PFSK-1 (cell line): ENCODE measurements at regions not wholly inside any gene's neighbourhood (a gene's known extent, or its start where the extent isn't known, plus 50 kb on each side); places are given as distances from the start of the nearest gene placed in this dataset.

Experiments used
- FOXP2 ChIP-seq: optimal IDR thresholded peaks from 2 replicates; pipeline ENCODE3; 2011; ENCODE audit warnings: borderline replicate concordance, control low read depth, inconsistent platforms; ENCODE audit not compliant: insufficient read depth; ENCODE audit errors: extremely low read length, extremely low read depth
- POLR2AphosphoS5 ChIP-seq: IDR thresholded peaks from 2 replicates; pipeline ENCODE4 v1.6.1; 2012; ENCODE audit warnings: low read depth, mild to moderate bottlenecking, control low read depth, low read length, moderate library complexity
- SIN3A ChIP-seq: IDR thresholded peaks from 2 replicates; pipeline ENCODE4 v1.6.1; 2012; ENCODE audit warnings: mild to moderate bottlenecking, low read length, moderate library complexity, borderline replicate concordance; ENCODE audit not compliant: insufficient read depth
- TAF1 ChIP-seq: IDR thresholded peaks from 2 replicates; pipeline ENCODE4 v1.6.1; 2012; ENCODE audit warnings: low read length, control low read depth, borderline replicate concordance; ENCODE audit not compliant: insufficient read depth
- TF ChIP-seq, protein P1 (sequence below), 2 experiments: IDR thresholded peaks; 2 replicates each; pipeline versions ENCODE4 v1.6.1 to v1.8.0; 2011 to 2012; ENCODE audit warnings: low read depth in 2 of 2, low read length in 2 of 2, control low read depth in 1 of 2, inconsistent platforms in 1 of 2, mild to moderate bottlenecking in 1 of 2, moderate library complexity in 1 of 2; ENCODE audit not compliant: insufficient read depth in 1 of 2

DNA sequence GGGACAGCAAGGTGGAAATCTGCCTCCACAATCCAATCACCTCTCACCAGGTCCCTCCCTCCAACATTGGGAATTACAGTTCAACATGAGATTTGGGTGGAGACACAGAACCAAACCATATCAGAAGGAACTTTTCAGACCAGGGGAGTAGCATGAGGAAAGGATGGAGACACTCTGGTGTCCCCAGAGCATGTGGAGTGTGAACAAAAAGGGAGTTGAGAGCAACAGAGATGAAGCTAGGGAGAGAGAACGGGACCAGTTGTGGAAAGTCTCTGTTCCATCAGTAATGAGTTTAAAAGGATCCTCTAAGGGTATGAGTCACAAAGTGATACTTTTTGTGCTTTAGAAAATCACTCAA, 382.0 kb downstream of the SFMBT2 start:
- TF ChIP-seq TAF1 (no peak), POLR2AphosphoS5 (no peak), FOXP2 (no peak), SIN3A (no peak)
- TF ChIP-seq, protein P1, sequence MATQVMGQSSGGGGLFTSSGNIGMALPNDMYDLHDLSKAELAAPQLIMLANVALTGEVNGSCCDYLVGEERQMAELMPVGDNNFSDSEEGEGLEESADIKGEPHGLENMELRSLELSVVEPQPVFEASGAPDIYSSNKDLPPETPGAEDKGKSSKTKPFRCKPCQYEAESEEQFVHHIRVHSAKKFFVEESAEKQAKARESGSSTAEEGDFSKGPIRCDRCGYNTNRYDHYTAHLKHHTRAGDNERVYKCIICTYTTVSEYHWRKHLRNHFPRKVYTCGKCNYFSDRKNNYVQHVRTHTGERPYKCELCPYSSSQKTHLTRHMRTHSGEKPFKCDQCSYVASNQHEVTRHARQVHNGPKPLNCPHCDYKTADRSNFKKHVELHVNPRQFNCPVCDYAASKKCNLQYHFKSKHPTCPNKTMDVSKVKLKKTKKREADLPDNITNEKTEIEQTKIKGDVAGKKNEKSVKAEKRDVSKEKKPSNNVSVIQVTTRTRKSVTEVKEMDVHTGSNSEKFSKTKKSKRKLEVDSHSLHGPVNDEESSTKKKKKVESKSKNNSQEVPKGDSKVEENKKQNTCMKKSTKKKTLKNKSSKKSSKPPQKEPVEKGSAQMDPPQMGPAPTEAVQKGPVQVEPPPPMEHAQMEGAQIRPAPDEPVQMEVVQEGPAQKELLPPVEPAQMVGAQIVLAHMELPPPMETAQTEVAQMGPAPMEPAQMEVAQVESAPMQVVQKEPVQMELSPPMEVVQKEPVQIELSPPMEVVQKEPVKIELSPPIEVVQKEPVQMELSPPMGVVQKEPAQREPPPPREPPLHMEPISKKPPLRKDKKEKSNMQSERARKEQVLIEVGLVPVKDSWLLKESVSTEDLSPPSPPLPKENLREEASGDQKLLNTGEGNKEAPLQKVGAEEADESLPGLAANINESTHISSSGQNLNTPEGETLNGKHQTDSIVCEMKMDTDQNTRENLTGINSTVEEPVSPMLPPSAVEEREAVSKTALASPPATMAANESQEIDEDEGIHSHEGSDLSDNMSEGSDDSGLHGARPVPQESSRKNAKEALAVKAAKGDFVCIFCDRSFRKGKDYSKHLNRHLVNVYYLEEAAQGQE (IDR thresholded peaks at IDR 0.05; ENCODE audit: insufficient read depth in 1 of 2, low read depth in 2 of 2, low read length in 2 of 2), result no peak

DNA sequence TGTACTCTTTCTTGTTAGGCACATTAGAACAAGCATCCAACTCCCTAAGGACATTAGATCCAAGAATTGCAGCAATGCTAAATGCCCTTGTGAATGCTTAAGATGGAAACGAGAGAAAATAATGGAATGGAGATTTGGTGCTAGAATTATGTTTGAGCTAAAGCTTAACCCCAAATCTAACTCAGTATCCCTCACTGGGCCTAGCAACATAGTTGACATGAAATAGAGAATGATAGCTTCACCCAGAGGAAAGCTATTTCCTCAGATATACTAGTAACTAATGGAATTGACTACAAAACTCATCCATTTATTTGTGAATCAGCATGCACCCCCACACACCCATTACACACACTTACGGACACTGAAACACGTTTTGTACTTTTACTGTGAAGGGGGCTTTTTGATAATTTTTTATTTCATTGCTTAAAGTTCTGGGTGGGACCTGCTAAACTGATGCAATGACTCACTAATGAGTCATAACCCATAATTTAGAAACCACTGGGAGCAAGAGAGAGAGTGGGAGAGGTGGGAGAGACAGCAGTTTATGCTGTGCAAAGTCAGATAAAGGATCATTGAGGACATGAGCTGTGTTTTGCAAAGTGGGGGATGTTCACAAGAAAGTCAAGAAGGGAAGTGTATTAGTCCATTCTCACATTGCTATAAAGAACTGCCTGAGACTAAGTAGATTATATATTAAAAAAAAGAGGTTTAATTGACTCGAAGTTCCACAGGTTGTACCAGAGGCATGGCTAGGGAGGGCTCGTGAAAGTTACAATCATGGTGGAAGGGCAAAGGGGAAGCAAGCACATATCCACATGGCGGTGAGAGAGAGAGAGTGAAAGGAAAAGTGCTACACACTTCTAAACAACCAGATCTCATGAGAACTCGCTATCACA, 382.7 kb downstream of the SFMBT2 start:
- TF ChIP-seq POLR2AphosphoS5, result no peak
- TF ChIP-seq SIN3A, result no peak
- TF ChIP-seq TAF1, result no peak
- TF ChIP-seq, protein P1 (IDR thresholded peaks at IDR 0.05; ENCODE audit: insufficient read depth in 1 of 2, low read depth in 2 of 2, low read length in 2 of 2), result no peak
- TF ChIP-seq FOXP2, result no peak

DNA sequence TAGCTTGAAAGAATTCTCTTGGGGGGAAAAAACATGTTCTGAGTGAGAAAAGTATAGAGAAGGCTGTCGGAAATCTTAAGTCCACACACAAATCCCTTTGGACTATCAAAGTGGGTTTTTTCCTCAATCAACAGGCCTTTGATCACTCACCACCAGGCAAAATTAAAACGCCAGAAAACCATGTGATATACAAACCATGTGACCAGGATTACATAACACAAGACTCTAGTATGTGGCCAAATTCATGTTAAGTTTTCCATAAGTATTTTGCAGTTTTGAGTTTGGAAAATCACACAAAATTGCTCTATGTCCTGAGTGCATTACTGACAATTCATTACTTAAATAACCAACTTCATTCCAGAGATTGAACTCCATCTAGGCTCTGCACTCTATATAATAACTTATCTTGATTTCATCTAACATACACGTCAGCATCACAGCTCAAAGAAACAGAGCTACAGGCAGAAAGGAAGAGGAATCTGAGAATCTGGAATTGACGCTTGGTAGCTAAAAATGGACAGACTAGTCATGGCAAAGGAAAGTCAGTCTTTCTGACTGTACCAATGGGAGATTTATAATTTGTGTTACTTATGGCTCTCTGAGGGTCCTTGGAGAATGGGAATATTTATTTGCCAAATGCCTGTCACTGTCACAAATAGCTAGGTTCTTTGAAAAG, 383.5 kb downstream of the SFMBT2 start:
- TF ChIP-seq SIN3A, result no peak
- TF ChIP-seq TAF1, result no peak
- TF ChIP-seq FOXP2, result no peak
- TF ChIP-seq POLR2AphosphoS5, result no peak
- TF ChIP-seq, protein P1 (IDR thresholded peaks at IDR 0.05; ENCODE audit: insufficient read depth in 1 of 2, low read depth in 2 of 2, low read length in 2 of 2), result no peak

DNA sequence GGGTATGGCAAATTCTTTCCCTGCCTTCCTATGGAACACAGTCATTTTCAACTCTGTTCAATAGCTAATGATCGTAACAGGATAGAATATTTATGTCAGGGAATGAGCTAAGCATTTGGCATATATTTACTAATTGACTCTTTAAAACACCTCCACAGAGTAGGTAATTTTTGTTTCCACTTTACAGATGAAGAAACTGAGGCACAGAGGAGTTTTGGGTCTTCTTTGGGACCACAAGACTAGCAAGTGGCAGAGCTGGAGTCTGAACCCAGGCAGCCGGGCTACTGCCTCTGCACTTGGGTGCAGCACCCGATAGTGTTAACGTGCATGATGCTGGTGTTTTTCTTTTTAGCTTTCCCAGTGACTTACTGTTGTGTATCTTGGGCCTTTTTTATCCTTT, 384.0 kb downstream of the SFMBT2 start:
- TF ChIP-seq POLR2AphosphoS5, result no peak
- no peak for TF ChIP-seq TAF1
- TF ChIP-seq FOXP2, result no peak

DNA sequence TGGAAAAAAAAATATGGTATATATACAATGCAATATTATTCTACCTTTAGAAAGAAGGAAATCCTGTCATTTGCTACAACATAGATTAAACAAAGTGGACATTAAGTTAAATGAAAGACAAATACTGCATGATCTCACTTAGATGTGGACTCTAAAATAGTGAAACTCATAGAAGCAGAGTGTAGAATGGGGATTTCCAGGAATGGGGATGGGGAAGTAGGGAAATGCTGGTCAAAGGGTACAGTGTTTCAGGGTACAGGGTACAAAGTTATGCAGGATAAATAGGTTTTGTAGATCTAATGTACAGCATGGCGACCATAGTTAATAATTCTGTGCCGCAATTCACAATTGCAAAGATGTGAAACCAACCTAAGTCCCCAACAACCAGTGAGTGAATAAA, 385.5 kb downstream of the SFMBT2 start:
- TF ChIP-seq TAF1, result no peak
- no peak for TF ChIP-seq SIN3A
- no peak for TF ChIP-seq POLR2AphosphoS5

DNA sequence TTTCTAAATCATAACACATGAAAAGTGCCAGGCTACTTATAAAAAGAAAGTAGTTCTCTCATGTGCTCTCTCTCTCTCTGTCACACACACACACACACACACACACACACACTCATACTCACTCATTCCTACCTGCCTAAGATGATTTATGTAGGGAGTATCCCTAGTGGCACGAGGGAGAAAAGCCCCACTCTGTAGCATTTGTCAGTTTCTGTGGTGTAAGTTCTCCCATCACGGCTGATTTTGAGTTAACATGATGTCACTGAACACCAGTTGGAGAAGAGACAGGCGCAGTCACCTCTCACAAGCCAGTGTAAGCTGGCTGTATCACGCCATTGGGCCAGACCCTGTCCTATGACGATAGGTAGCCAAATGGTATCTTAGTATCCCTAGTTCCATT, 395.4 kb downstream of the SFMBT2 start:
- TF ChIP-seq SIN3A (no peak), FOXP2 (no peak), POLR2AphosphoS5 (no peak), TAF1 (no peak)
- TF ChIP-seq, protein P1 (IDR thresholded peaks at IDR 0.05; ENCODE audit: insufficient read depth in 1 of 2, low read depth in 2 of 2, low read length in 2 of 2), result no peak
